ENCODE measurements at regions not wholly inside any gene's neighbourhood (a gene's known extent, or its start where the extent isn't known, plus 50 kb on each side); places are given as distances from the start of the nearest gene placed in this dataset.

- Histone ChIP-seq H4K20me1 (no peaks in the 10 kb centered on the region), H3K4me2 (no peak overlapping the region), H3K4me3 (no peak overlapping the region), H3K27ac (no peak overlapping the region), H3K36me3 (no peaks in the 10 kb centered on the region), H3K9me3 (no peaks in the 10 kb centered on the region), H3K27me3 (no peaks in the 10 kb centered on the region), H3K9ac (no peak overlapping the region), H3K4me1 (no peaks in the 10 kb centered on the region)
- no peak for TF ChIP-seq Cebpa-rat (IDR thresholded peaks at IDR 0.05)
Measured at GRCh38 chr10:91013985-91014384, 93.1 kb upstream of the ANKRD1 start.

GRCh38 chr10:91017198-91017597 is 96.3 kb upstream of the ANKRD1 start:
- no peaks in the 10 kb centered on the region for H4K20me1 ChIP-seq
- no peak overlapping the region for H3K27ac ChIP-seq
- H3K9me3 ChIP-seq: no peaks in the 10 kb centered on the region
- H3K4me1 ChIP-seq: peaks cover 16% of the 10 kb centered on the region
- no peaks in the 10 kb centered on the region for H3K36me3 ChIP-seq
- H3K4me3 ChIP-seq: no peak overlapping the region
- no peak overlapping the region for H3K4me2 ChIP-seq
- H3K9ac ChIP-seq: no peak overlapping the region
- TF ChIP-seq Cebpa-rat (IDR thresholded peaks at IDR 0.05): no peak
- H3K27me3 ChIP-seq: no peaks in the 10 kb centered on the region

GRCh38 chr10:91021901-91022300 is 101.0 kb upstream of the ANKRD1 start:
- Histone ChIP-seq H3K27me3 (no peaks in the 10 kb centered on the region), H3K4me3 (no peak overlapping the region), H3K4me2 (no peak overlapping the region), H3K9ac (no peak overlapping the region), H3K4me1 (peaks cover 16% of the 10 kb centered on the region), H3K9me3 (no peaks in the 10 kb centered on the region), H3K27ac (no peak overlapping the region), H4K20me1 (no peaks in the 10 kb centered on the region), H3K36me3 (no peaks in the 10 kb centered on the region)
- TF ChIP-seq Cebpa-rat (IDR thresholded peaks at IDR 0.05): no peak

GRCh38 chr10:91022390-91022789 is 101.5 kb upstream of the ANKRD1 start:
- no peak for TF ChIP-seq Cebpa-rat (IDR thresholded peaks at IDR 0.05)
- no peak overlapping the region for H3K4me3 ChIP-seq
- no peak overlapping the region for H3K27ac ChIP-seq
- no peak overlapping the region for H3K9ac ChIP-seq
- no peaks in the 10 kb centered on the region for H3K9me3 ChIP-seq
- H3K27me3 ChIP-seq: no peaks in the 10 kb centered on the region
- no peak overlapping the region for H3K4me2 ChIP-seq
- H3K36me3 ChIP-seq: no peaks in the 10 kb centered on the region
- H4K20me1 ChIP-seq: no peaks in the 10 kb centered on the region
- H3K4me1 ChIP-seq: peaks cover 16% of the 10 kb centered on the region

- Histone ChIP-seq H3K9me3 (no peaks in the 10 kb centered on the region), H3K4me2 (no peak overlapping the region), H3K27me3 (no peaks in the 10 kb centered on the region), H3K4me3 (no peak overlapping the region), H3K27ac (no peak overlapping the region), H3K36me3 (no peaks in the 10 kb centered on the region), H4K20me1 (no peaks in the 10 kb centered on the region), H3K9ac (no peak overlapping the region), H3K4me1 (peaks cover 16% of the 10 kb centered on the region)
- TF ChIP-seq Cebpa-rat (IDR thresholded peaks at IDR 0.05): no peak
Measured at GRCh38 chr10:91022924-91023699, 102.2 kb upstream of the ANKRD1 start.

- TF ChIP-seq Cebpa-rat (IDR thresholded peaks at IDR 0.05): no peak
Measured at GRCh38 chr10:91023700-91024398, 103.0 kb upstream of the ANKRD1 start.

GRCh38 chr10:91024541-91024940 is 103.7 kb upstream of the ANKRD1 start:
- no peak for TF ChIP-seq Cebpa-rat (IDR thresholded peaks at IDR 0.05)
- no peak overlapping the region for H3K27ac ChIP-seq
- no peaks in the 10 kb centered on the region for H3K27me3 ChIP-seq
- no peak overlapping the region for H3K4me3 ChIP-seq
- no peak overlapping the region for H3K4me2 ChIP-seq
- no peaks in the 10 kb centered on the region for H3K36me3 ChIP-seq
- H4K20me1 ChIP-seq: no peaks in the 10 kb centered on the region
- H3K4me1 ChIP-seq: peaks cover 16% of the 10 kb centered on the region
- no peaks in the 10 kb centered on the region for H3K9me3 ChIP-seq
- H3K9ac ChIP-seq: no peak overlapping the region

More at GRCh38 chr10:91023700-91024398, 103.0 kb upstream of the ANKRD1 start:
- Histone ChIP-seq H3K4me1 (peaks cover 16% of the 10 kb centered on the region), H3K36me3 (no peaks in the 10 kb centered on the region), H4K20me1 (no peaks in the 10 kb centered on the region), H3K4me2 (no peak overlapping the region), H3K27ac (no peak overlapping the region), H3K9me3 (no peaks in the 10 kb centered on the region), H3K9ac (no peak overlapping the region), H3K4me3 (no peak overlapping the region), H3K27me3 (no peaks in the 10 kb centered on the region)

GRCh38 chr10:91032611-91033206 is 111.8 kb upstream of the ANKRD1 start:
- Histone ChIP-seq H4K20me1 (no peaks in the 10 kb centered on the region), H3K4me3 (no peak overlapping the region), H3K4me2 (no peak overlapping the region), H3K27me3 (no peaks in the 10 kb centered on the region), H3K9me3 (no peaks in the 10 kb centered on the region), H3K27ac (no peak overlapping the region), H3K9ac (no peak overlapping the region), H3K36me3 (no peaks in the 10 kb centered on the region), H3K4me1 (peaks cover 11% of the 10 kb centered on the region)
- TF ChIP-seq Cebpa-rat (IDR thresholded peaks at IDR 0.05): no peak

GRCh38 chr10:91033324-91033950 is 112.5 kb upstream of the ANKRD1 start:
- Histone ChIP-seq H3K27ac (no peak overlapping the region), H3K9me3 (no peaks in the 10 kb centered on the region), H3K9ac (no peak overlapping the region), H4K20me1 (no peaks in the 10 kb centered on the region), H3K36me3 (no peaks in the 10 kb centered on the region), H3K4me1 (peaks cover 11% of the 10 kb centered on the region), H3K4me2 (no peak overlapping the region), H3K27me3 (no peaks in the 10 kb centered on the region), H3K4me3 (no peak overlapping the region)
- TF ChIP-seq Cebpa-rat (IDR thresholded peaks at IDR 0.05): no peak

GRCh38 chr10:91034042-91034441 is 113.2 kb upstream of the ANKRD1 start:
- no peak overlapping the region for H3K27ac ChIP-seq
- H4K20me1 ChIP-seq: no peaks in the 10 kb centered on the region

More at GRCh38 chr10:91034042-91034441, 113.2 kb upstream of the ANKRD1 start:
- H3K4me3 ChIP-seq: no peak overlapping the region
- no peaks in the 10 kb centered on the region for H3K27me3 ChIP-seq
- no peaks in the 10 kb centered on the region for H3K36me3 ChIP-seq
- peaks cover 11% of the 10 kb centered on the region for H3K4me1 ChIP-seq
- peak overlapping the region; percentile 37; the same call in 1 of the 2 replicates for H3K4me2 ChIP-seq
- H3K9ac ChIP-seq: no peak overlapping the region
- TF ChIP-seq Cebpa-rat (IDR thresholded peaks at IDR 0.05): no peak
- no peaks in the 10 kb centered on the region for H3K9me3 ChIP-seq
